PC-3 (cell line): ENCODE measurements at regions not wholly inside any gene's neighbourhood (a gene's known extent, or its start where the extent isn't known, plus 50 kb on each side); places are given as distances from the start of the nearest gene placed in this dataset.
"Not testable (repeated sequence)": the region's sequence is repeated elsewhere in the genome, so short reads cannot be mapped to it uniquely, and the experiment has no call there.

Experiments used
- ATAC-seq: fragments of 200-7000 bp; cut with Tn5 transposase; 2 replicates; pipeline ENCODE4 v1.9.1; 2020; ENCODE audit warnings: mild to moderate bottlenecking, moderate library complexity
- BruUV-seq: library from RNA; stranded (reverse); fragments of 400-500 nt; replicated peaks from 2 replicates; lab custom pipeline; 2021; lab: Mats Ljungman, UMichigan
- CTCF ChIA-PET: fragments of 300-600 bp; sonication (Branson Sonifier 250); formaldehyde crosslinking; loops from one replicate; lab custom pipeline; 2022; ENCODE audit warnings: antibody characterized with exemption; lab: Charles Lee
- POLR2A ChIA-PET: fragments of 300-600 bp; sonication (Branson Sonifier 250); formaldehyde crosslinking; loops from one replicate; lab custom pipeline; 2022; ENCODE audit warnings: antibody characterized with exemption; ENCODE audit not compliant: unreplicated experiment; lab: Charles Lee
- DNase-seq: peaks from one replicate; pipeline ENCODE4 v3.0.0-alpha.2; 2015
- H2AFZ ChIP-seq: fragments of 300-600 bp; sonication (generic); 2 replicates; pipeline ENCODE4 v1.6.0; 2016; ENCODE audit warnings: antibody characterized with exemption, low read length
- H3F3A ChIP-seq: fragments of 300-600 bp; sonication (generic); one replicate; pipeline ENCODE4 v1.6.0; 2017; ENCODE audit warnings: antibody characterized with exemption, low read length, control low read depth, mild to moderate bottlenecking; ENCODE audit not compliant: unreplicated experiment
- H3K27ac ChIP-seq: fragments of 300-600 bp; sonication (generic); 2 replicates; pipeline ENCODE4 v1.5.1; 2016; ENCODE audit warnings: mild to moderate bottlenecking, low read length
- H3K27me3 ChIP-seq: fragments of 300-600 bp; sonication (generic); 2 replicates; pipeline ENCODE4 v1.6.1; 2016; ENCODE audit warnings: low read length, mixed read lengths
- H3K36me3 ChIP-seq: fragments of 300-600 bp; sonication (generic); 2 replicates; pipeline ENCODE4 v1.6.1; 2016; ENCODE audit warnings: low read depth, mixed run types, low read length, mixed read lengths
- H3K4me1 ChIP-seq: fragments of 300-600 bp; sonication (generic); 2 replicates; pipeline ENCODE4 v1.5.1; 2016; ENCODE audit warnings: low read length; ENCODE audit not compliant: insufficient read depth
- H3K4me2 ChIP-seq: fragments of 300-600 bp; sonication (generic); 2 replicates; pipeline ENCODE4 v1.6.0; 2016; ENCODE audit warnings: low read length
- H3K4me3 ChIP-seq: fragments of 300-600 bp; sonication (generic); 2 replicates; pipeline ENCODE4 v1.5.1; 2016; ENCODE audit warnings: mild to moderate bottlenecking, low read length, mixed read lengths
- H3K79me2 ChIP-seq: fragments of 300-600 bp; sonication (generic); 2 replicates; pipeline ENCODE4 v1.6.1; 2017; ENCODE audit warnings: low read length, mixed read lengths
- H3K9ac ChIP-seq: fragments of 300-600 bp; sonication (generic); 2 replicates; pipeline ENCODE4 v1.6.0; 2016; ENCODE audit warnings: mild to moderate bottlenecking, low read length
- H3K9me2 ChIP-seq: fragments of 300-600 bp; sonication (generic); replicated peaks from 2 replicates; pipeline ENCODE4 v1.6.1; 2016; ENCODE audit warnings: mixed run types, low read length, mixed read lengths
- H3K9me3 ChIP-seq: fragments of 300-600 bp; sonication (generic); 2 replicates; pipeline ENCODE4 v1.6.1; 2016; ENCODE audit warnings: low read length, mixed read lengths
- H4K20me1 ChIP-seq: fragments of 300-600 bp; sonication (generic); 2 replicates; pipeline ENCODE4 v1.6.1; 2016; ENCODE audit warnings: low read length, mixed read lengths
- EZH2 ChIP-seq: fragments of 300-600 bp; sonication (generic); IDR thresholded peaks from one replicate; pipeline ENCODE4 v1.6.1; 2017; ENCODE audit warnings: antibody characterized with exemption, mild to moderate bottlenecking, low read length; ENCODE audit not compliant: unreplicated experiment
- EZH2phosphoT487 ChIP-seq: fragments of 300-600 bp; sonication (generic); IDR thresholded peaks from 2 replicates; pipeline ENCODE4 v1.6.1; 2018; ENCODE audit warnings: mild to moderate bottlenecking, antibody characterized with exemption, low read length, borderline replicate concordance
- intact Hi-C: fragments of 100-400 bp; cut with micrococcal nuclease; formaldehyde crosslinking; loops from 2 replicates; pipeline ENCODE4 v1.9.0; 2023
- TF ChIP-seq, protein P1 (sequence below): fragments of 300-600 bp; sonication (generic); conservative IDR thresholded peaks from 2 replicates; pipeline ENCODE4 v1.5.1; 2017; ENCODE audit warnings: antibody characterized with exemption, low read depth, mild to moderate bottlenecking, low read length

DNA sequence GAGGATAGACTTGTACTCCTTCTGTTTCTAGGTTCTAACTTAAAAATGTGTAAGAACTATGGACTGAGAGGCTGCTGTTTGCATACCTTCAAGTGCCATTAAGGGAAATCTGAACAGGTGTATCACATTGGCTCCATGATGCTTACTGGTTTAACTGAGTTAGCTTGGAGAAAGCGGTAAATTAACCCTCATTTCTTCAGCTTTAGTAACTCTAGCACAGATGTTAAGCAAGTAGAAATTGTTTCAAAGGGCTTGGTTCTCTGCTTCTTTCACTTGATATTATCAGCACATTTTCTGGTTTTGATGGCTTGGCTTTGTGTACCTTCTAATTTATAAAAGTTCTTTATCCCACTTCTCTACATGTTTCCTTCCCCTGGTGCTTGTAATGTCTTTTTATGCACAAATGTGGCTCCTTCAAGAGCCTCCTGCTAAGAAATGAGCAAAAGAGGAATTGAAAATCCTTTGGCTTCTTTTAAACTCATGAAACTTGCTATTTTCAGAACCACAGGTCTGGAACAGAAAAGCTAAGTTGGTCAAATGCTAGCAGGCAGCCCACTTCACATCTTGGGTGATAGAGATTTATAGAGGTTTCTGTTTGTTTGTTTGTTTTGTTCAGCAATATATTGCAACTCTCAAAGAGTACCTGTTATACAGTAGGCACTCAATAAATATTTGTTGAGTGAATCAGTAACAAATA is 249.9 kb upstream of the THUMPD2 start:
- H3F3A ChIP-seq = no peaks in the 10 kb centered on the region
- TF ChIP-seq EZH2 = no peak
- TF ChIP-seq, protein P1, sequence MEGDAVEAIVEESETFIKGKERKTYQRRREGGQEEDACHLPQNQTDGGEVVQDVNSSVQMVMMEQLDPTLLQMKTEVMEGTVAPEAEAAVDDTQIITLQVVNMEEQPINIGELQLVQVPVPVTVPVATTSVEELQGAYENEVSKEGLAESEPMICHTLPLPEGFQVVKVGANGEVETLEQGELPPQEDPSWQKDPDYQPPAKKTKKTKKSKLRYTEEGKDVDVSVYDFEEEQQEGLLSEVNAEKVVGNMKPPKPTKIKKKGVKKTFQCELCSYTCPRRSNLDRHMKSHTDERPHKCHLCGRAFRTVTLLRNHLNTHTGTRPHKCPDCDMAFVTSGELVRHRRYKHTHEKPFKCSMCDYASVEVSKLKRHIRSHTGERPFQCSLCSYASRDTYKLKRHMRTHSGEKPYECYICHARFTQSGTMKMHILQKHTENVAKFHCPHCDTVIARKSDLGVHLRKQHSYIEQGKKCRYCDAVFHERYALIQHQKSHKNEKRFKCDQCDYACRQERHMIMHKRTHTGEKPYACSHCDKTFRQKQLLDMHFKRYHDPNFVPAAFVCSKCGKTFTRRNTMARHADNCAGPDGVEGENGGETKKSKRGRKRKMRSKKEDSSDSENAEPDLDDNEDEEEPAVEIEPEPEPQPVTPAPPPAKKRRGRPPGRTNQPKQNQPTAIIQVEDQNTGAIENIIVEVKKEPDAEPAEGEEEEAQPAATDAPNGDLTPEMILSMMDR = no peak
- no peak for TF ChIP-seq EZH2phosphoT487
- peak; percentile 41 for DNase-seq
- H3K4me2 ChIP-seq = no peak overlapping the region
- H3K36me3 ChIP-seq = no peaks in the 10 kb centered on the region
- H3K4me3 ChIP-seq = no peak overlapping the region
- H3K9me3 ChIP-seq = no peaks in the 10 kb centered on the region
- ATAC-seq = no peak; the same call in 1 of the 2 replicates
- no peaks in the 10 kb centered on the region for H4K20me1 ChIP-seq
- H2AFZ ChIP-seq = no peak overlapping the region
- BruUV-seq = no TSS peak
- peaks cover 16% of the 10 kb centered on the region for H3K4me1 ChIP-seq
- H3K27me3 ChIP-seq = no peaks in the 10 kb centered on the region
- no peaks in the 10 kb centered on the region for H3K79me2 ChIP-seq
- ChIA-PET CTCF (no interaction called here), POLR2A (no interaction called here)
- H3K9ac ChIP-seq = no peak overlapping the region
- intact Hi-C loops = no loop called here
- no peak overlapping the region for H3K27ac ChIP-seq
- H3K9me2 ChIP-seq = no peaks in the 10 kb centered on the region

DNA sequence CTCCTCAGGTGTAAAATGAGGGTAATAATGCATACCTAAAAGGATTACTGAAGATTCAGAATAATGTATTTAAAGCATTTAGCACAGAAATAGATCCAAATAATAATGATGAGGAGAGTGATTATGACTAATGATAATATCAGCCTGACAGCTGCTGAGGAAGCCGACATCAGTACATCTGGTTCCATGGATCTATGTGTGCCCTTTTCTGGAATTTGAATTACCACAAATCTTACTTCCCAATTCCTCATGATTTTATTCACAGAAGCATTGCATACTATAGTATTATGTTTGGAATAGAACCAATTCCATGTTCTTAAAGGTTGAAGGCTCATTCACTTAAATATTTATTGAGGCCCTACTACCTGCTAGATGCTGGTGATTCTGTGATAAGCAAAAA is 248.9 kb upstream of the THUMPD2 start:
- TF ChIP-seq EZH2phosphoT487 (no peak), EZH2 (no peak)
- TF ChIP-seq, protein P1 = no peak
- no peak for ATAC-seq

DNA sequence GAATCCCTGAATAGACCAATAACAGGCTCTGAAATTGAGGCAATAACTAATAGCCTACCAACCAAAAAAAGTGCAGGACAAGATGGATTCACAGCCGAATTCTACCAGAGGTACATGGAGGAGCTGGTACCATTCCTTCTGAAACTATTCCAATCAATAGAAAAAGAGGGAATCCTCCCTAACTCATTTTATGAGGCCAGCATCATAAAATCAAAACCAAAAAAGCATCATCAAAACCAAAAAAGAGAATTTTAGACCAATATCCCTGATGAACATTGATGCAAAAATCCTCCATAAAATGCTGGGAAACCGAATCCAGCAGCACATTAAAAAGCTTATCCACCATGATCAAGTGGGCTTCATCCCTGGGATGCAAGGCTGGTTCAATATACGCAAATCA is 246.2 kb upstream of the THUMPD2 start:
- H3K4me2 ChIP-seq, H3K9me2 ChIP-seq, H3K4me3 ChIP-seq, H3K79me2 ChIP-seq, H3K9ac ChIP-seq, H3K27me3 ChIP-seq, H3K4me1 ChIP-seq, ATAC-seq, BruUV-seq, H3K27ac ChIP-seq, DNase-seq, CTCF ChIA-PET, H2AFZ ChIP-seq, H3F3A ChIP-seq, H3K9me3 ChIP-seq, H3K36me3 ChIP-seq, intact Hi-C loops, H4K20me1 ChIP-seq, POLR2A ChIA-PET: not testable (repeated sequence)

More for the DNA sequence above, 248.9 kb upstream of the THUMPD2 start:
- H3K4me3 ChIP-seq = no peak overlapping the region
- no peak overlapping the region for H3K4me2 ChIP-seq
- H3F3A ChIP-seq = no peaks in the 10 kb centered on the region
- ChIA-PET POLR2A (no interaction called here), CTCF (no interaction called here)
- no peaks in the 10 kb centered on the region for H3K9me3 ChIP-seq
- H3K27ac ChIP-seq = no peak overlapping the region
- H3K9ac ChIP-seq = no peak overlapping the region
- H3K4me1 ChIP-seq = peaks cover 11% of the 10 kb centered on the region
- H3K27me3 ChIP-seq = no peaks in the 10 kb centered on the region
- no TSS peak for BruUV-seq
- DNase-seq = no peak
- no peaks in the 10 kb centered on the region for H3K79me2 ChIP-seq
- intact Hi-C loops = no loop called here
- H3K9me2 ChIP-seq = no peaks in the 10 kb centered on the region
- H3K36me3 ChIP-seq = no peaks in the 10 kb centered on the region
- no peaks in the 10 kb centered on the region for H4K20me1 ChIP-seq
- H2AFZ ChIP-seq = no peak overlapping the region
